ENCODE measurements at regions not wholly inside any gene's neighbourhood (a gene's known extent, or its start where the extent isn't known, plus 50 kb on each side); places are given as distances from the start of the nearest gene placed in this dataset.

DNA sequence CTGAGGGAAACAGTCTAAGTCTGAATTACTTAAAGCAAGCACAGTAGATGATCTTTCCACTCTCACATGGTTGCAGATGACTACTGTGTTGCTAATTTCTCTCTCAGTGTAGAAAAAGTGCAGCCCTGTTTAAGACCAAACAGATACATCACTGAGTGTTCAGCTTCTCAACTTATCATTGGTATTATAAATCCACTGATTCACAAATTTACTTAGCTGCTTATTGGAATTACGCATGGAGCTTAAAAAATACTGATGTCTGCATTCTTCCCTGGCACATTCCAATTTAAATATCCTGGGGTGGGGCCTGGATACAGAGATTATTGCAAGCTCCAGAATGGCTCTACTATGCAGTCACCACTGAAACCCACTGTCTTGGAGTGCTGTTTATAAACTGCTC, 411.2 kb downstream of the RND3 start:
- no peak overlapping the region for H3K27ac Mint-ChIP-seq (ENCODE audit: unreplicated experiment)
- no peak overlapping the region for H3K4me3 Mint-ChIP-seq (ENCODE audit: unreplicated experiment)

GRCh38 chr2:150075831-150076230, 411.6 kb downstream of the RND3 start:
- TF ChIP-seq CTCF (IDR thresholded peaks at IDR 0.05; ENCODE audit: unreplicated experiment) = no peak
- no peak overlapping the region for H3K4me3 Mint-ChIP-seq (ENCODE audit: unreplicated experiment)
- no peak for DNase-seq (ENCODE audit: low spot score)
- no peaks in the 10 kb centered on the region for H3K36me3 Mint-ChIP-seq (ENCODE audit: low read depth, unreplicated experiment)
- H3K27ac Mint-ChIP-seq (ENCODE audit: unreplicated experiment) = no peak overlapping the region
- H3K27me3 Mint-ChIP-seq (ENCODE audit: unreplicated experiment) = no peaks in the 10 kb centered on the region
- no peaks in the 10 kb centered on the region for H3K4me1 Mint-ChIP-seq (ENCODE audit: unreplicated experiment)
- H3K9me3 Mint-ChIP-seq (ENCODE audit: unreplicated experiment) = no peaks in the 10 kb centered on the region

More for the DNA sequence above, 411.2 kb downstream of the RND3 start:
- TF ChIP-seq CTCF (IDR thresholded peaks at IDR 0.05; ENCODE audit: unreplicated experiment) = no peak
- H3K9me3 Mint-ChIP-seq (ENCODE audit: unreplicated experiment) = no peaks in the 10 kb centered on the region
- no peaks in the 10 kb centered on the region for H3K4me1 Mint-ChIP-seq (ENCODE audit: unreplicated experiment)
- no peak for DNase-seq (ENCODE audit: low spot score)
- no peaks in the 10 kb centered on the region for H3K36me3 Mint-ChIP-seq (ENCODE audit: low read depth, unreplicated experiment)
- H3K27me3 Mint-ChIP-seq (ENCODE audit: unreplicated experiment) = no peaks in the 10 kb centered on the region

DNA sequence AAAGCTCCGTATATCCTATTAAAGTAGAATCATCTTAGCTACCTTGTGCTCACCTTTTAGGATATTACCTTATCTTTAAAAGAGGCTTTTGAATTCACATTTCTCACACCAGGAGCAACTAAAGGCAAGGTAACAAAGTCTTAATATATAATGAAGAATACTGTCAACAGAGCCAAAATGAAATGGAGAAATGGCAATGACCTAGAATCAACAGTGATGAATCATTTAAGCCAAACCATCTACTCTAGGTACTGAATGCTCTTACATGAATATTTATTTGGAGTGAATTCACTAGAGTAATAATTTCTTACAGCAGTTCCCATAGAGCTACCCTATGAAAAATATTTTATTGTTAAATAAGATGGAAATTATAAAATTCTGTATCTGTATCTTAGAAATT, 421.0 kb downstream of the RND3 start:
- no peak for DNase-seq (ENCODE audit: low spot score)
- no peaks in the 10 kb centered on the region for H3K9me3 Mint-ChIP-seq (ENCODE audit: unreplicated experiment)
- TF ChIP-seq CTCF (IDR thresholded peaks at IDR 0.05; ENCODE audit: unreplicated experiment) = no peak
- H3K27ac Mint-ChIP-seq (ENCODE audit: unreplicated experiment) = no peak overlapping the region
- H3K36me3 Mint-ChIP-seq (ENCODE audit: low read depth, unreplicated experiment) = no peaks in the 10 kb centered on the region
- peaks cover 21% of the 10 kb centered on the region for H3K4me1 Mint-ChIP-seq (ENCODE audit: unreplicated experiment)
- H3K27me3 Mint-ChIP-seq (ENCODE audit: unreplicated experiment) = peaks cover 2% of the 10 kb centered on the region
- H3K4me3 Mint-ChIP-seq (ENCODE audit: unreplicated experiment) = no peak overlapping the region

DNA sequence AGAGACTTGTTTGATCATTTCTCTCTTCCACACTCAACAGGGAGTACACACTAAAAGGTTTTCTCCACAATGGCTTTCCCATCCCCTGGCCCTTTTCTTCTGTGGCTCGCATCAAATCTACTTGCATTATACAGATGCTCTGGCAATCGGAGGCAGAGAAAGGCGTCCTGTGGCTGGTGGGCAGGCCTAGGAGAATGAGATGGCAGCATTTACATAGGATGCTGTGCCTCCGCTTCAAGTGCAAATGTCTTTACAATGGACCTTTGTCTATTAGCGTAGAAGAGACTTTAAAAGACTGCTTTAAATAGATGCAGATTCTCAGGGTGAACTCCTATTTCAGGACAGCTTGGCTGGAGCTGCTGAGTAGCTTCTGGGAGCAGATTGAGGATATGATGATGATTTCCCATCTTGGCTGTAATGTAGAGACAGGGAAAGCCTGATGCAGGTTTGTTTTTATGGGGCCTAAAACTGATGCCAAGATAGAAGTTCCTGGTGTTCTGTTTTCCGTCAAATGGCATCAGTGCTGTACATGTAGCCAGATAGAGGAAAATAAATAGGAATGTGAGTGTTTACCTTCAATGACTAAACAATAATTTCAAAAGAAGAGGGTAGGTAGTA, 423.4 kb downstream of the RND3 start:
- H3K27me3 Mint-ChIP-seq (ENCODE audit: unreplicated experiment) = no peaks in the 10 kb centered on the region
- H3K4me3 Mint-ChIP-seq (ENCODE audit: unreplicated experiment) = no peak overlapping the region

More for the DNA sequence above, 423.4 kb downstream of the RND3 start:
- TF ChIP-seq CTCF (IDR thresholded peaks at IDR 0.05; ENCODE audit: unreplicated experiment) = no peak
- Mint-ChIP-seq H3K4me1 (ENCODE audit: unreplicated experiment) (peaks cover 21% of the 10 kb centered on the region), H3K9me3 (ENCODE audit: unreplicated experiment) (no peaks in the 10 kb centered on the region), H3K36me3 (ENCODE audit: low read depth, unreplicated experiment) (no peaks in the 10 kb centered on the region), H3K27ac (ENCODE audit: unreplicated experiment) (no peak overlapping the region)
- no peak for DNase-seq (ENCODE audit: low spot score)
